AG09319 (cell line): ENCODE measurements at regions not wholly inside any gene's neighbourhood (a gene's known extent, or its start where the extent isn't known, plus 50 kb on each side); places are given as distances from the start of the nearest gene placed in this dataset.

Experiments
- DNase-seq: peaks from one replicate; pipeline ENCODE4 v3.0.0-alpha.2; 2010; ENCODE audit warnings: low read depth; ENCODE audit errors: extremely low read depth
- TF ChIP-seq, protein P1 (sequence below): IDR thresholded peaks from 2 replicates; pipeline ENCODE4 v1.5.1; 2011; ENCODE audit warnings: low read depth, mild to moderate bottlenecking, inconsistent platforms, low read length, moderate library complexity

DNA sequence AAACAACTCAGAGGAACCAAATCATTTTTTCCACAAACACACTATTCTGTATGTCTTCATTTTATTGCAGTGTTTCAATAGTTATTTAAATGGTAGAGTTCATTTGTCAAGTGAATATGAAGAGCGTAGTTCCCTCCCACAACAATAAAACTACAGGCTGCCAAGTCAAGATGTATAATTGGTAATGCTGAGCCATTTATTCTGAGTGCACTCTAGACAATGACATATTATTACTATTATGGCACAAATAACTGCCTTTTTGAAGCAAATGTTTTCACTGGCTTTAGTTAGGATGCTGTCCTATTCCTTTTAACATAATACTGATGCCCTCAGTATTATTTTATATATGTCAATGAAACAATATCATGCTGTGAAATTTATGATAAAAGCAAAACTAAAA lies 102.7 kb upstream of the PCDH15 start:
- no peak for DNase-seq
- TF ChIP-seq, protein P1, sequence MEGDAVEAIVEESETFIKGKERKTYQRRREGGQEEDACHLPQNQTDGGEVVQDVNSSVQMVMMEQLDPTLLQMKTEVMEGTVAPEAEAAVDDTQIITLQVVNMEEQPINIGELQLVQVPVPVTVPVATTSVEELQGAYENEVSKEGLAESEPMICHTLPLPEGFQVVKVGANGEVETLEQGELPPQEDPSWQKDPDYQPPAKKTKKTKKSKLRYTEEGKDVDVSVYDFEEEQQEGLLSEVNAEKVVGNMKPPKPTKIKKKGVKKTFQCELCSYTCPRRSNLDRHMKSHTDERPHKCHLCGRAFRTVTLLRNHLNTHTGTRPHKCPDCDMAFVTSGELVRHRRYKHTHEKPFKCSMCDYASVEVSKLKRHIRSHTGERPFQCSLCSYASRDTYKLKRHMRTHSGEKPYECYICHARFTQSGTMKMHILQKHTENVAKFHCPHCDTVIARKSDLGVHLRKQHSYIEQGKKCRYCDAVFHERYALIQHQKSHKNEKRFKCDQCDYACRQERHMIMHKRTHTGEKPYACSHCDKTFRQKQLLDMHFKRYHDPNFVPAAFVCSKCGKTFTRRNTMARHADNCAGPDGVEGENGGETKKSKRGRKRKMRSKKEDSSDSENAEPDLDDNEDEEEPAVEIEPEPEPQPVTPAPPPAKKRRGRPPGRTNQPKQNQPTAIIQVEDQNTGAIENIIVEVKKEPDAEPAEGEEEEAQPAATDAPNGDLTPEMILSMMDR = no peak

DNA sequence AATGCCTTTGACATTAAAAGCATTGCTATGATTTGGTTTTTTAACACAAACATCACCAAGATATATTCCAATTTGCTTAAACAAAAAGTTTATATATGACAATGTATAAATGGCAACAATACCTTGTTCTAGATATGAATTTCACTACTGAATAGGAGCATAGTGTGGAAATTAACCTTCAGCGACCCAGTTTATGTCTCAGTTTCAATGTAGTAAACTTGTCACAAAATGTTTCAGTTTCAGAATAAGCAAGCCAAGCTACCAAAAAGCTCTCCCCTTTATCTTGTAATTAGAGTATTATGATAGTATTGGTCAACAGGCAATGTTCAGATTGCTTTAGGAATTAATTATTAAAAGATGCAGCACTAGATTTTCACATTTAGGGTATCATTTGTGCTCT lies 99.6 kb upstream of the PCDH15 start:
- no peak for DNase-seq
- TF ChIP-seq, protein P1 = no peak

DNA sequence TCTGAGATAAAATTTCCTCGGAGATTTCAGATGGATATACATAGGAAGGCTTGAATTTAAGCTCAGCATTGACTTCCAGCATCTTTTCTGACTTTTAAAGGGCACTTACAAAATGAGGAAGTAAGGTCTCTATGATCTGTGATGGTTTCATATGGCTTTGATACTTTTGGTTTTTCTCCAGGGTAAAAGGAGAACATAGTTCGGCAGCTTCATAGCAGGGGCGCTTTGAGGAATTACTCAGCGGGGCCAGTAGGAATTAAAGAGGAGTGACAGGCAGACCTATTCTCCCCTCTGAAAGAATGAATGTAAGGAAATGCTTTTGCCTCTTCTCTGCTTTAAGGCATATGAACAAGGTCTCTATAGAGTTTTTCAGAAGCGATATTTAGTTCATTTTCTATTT lies 80.0 kb upstream of the PCDH15 start:
- TF ChIP-seq, protein P1 = no peak
- DNase-seq = no peak

DNA sequence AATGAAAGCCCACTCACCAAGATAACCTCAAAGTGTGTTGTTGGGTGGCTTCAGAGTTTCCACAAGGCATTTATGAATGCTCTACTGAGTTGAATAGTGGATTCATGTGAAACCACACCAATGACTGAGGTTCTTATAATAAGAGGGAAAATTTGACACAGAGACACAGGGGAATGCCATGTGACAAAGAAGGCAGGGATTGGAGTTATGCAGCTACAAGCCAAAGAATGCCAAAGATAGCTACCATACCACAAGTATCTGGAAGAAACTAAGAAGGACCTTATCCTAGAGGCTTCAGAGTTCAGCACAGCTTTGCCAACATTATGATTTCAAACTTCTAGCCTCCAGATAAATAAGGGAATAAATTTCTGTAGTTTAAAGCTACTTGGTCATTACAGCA lies 68.0 kb upstream of the PCDH15 start:
- TF ChIP-seq, protein P1 = no peak
- no peak for DNase-seq

DNA sequence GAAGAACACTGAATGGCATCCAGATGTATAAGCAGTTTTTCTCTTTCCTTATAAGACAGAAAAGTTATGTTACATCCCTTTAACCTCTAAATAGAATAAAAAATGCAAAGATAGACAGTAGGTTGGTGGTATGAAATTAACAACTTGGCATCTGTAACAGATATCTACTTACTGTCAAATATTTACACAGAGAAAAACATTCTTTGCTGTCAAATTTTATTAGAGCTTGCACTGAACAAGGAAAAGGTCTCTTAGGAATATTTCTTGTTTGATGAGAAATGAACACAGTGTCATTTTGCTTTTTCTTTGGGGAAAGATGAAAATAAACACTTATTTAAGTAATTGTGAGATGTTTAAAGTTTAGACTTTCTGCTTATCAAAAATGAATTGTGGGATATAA lies 65.6 kb upstream of the PCDH15 start:
- TF ChIP-seq, protein P1 = no peak

DNA sequence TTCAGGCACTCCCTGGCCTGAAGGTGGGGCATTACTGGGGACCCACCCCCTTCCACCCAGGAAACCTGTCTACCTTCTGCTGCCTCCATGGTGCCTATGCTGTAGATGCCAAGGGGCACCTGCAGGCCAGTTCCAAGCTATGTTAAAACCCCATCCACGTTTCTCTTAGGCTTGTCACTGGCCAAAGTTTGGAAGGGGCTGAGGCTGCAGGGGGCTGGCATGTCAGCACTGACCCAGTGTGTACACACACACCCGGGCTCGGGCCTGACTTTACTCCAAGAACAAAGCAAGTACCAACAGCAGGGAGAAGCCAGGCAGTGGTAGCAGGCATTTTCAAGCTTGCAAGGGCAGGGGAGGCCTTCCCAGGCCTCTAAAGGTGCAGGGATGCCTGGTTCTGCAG lies 53.8 kb upstream of the PCDH15 start:
- no peak for DNase-seq
- TF ChIP-seq, protein P1 = no peak

More for the DNA sequence above, 65.6 kb upstream of the PCDH15 start:
- DNase-seq = no peak

DNA sequence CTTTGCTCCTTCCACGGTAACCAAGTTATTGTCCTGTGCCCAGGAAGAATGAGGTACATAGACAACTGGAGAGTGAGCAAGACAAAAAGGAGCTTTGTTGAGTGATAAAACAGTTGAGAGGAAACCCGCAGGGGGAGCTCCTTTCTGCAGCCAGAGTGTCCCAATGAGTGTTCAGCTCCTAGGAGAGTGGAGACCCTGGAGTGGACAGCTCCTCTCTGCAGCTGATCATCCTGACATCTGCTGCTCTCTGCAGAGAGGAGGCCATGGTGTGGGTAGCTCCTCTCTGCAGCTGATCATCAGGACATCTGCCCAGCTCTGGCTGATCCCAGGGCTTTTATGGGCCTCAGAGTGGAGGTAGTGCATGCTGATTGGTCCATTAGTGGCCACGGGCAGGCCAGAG lies 53.4 kb upstream of the PCDH15 start:
- TF ChIP-seq, protein P1 = no peak
- DNase-seq = no peak
